ENCODE measurements at regions not wholly inside any gene's neighbourhood (a gene's known extent, or its start where the extent isn't known, plus 50 kb on each side); places are given as distances from the start of the nearest gene placed in this dataset.

DNA sequence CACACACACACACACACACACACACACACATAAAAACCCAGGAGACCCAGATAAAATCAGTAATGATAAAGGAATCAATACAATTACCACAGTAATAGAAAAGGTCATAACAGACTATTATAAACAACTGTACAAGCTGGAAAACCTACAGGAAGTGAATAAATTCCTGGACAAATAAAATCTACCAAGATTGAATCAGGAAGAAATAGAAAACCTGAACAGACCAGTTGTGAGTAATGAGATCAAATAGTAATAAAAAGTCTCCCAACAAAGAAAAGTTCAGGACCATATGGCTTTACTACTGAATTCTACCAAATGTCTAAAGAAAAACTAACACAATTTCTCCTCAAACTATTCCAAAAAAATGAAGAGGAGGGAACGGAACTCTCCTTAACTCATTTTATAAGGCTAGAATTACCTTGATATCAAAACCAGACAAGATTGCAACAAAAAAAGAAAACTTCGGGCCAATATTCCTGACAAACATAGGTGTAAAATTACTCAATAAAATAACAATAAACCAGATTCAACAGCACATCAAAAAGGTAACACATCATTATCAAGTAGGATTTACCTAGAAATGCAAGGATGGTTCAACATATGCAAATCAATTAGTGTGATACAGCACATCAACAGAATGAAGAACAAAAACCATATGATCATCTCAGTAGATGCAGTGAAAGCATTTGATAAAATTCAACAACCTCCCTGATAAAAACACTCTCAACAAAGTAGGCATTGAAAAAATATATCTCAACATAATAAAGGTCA, 325.2 kb upstream of the POU5F2 start:
- ATAC-seq, result no peak
- no peak overlapping the region for H3K27ac Mint-ChIP-seq
- H3K36me3 Mint-ChIP-seq (ENCODE audit: low read depth), result peaks cover 28% of the 10 kb centered on the region

More for the DNA sequence above, 325.2 kb upstream of the POU5F2 start:
- Mint-ChIP-seq H3K9me3 (peaks cover 15% of the 10 kb centered on the region), H3K27me3 (ENCODE audit: insufficient read depth, low read depth, poor library complexity) (peaks cover 4% of the 10 kb centered on the region), H3K4me3 (no peak overlapping the region), H3K4me1 (no peaks in the 10 kb centered on the region; the same call in 2 of the 3 replicates)
- Histone ChIP-seq H3K4me1 (ENCODE audit: insufficient read depth) (no peaks in the 10 kb centered on the region), H4K20me1 (replicated peaks; ENCODE audit: insufficient read depth) (no peaks in the 10 kb centered on the region), H3K36me3 (ENCODE audit: insufficient read depth) (no peaks in the 10 kb centered on the region), H3F3A (replicated peaks; ENCODE audit: low read depth) (no peaks in the 10 kb centered on the region), H2AFZ (no peak overlapping the region), H3K4me2 (no peak overlapping the region), H3K27me3 (ENCODE audit: insufficient read depth) (no peaks in the 10 kb centered on the region), H3K27ac (ENCODE audit: low read depth) (no peak overlapping the region), H3K9me2 (ENCODE audit: insufficient read depth) (no peaks in the 10 kb centered on the region), H3K79me2 (replicated peaks; ENCODE audit: insufficient read depth) (0 out of 2 replicates have a peak, but pooled peaks cover 8% of the 10 kb centered on the region), H3K4me3 (no peak overlapping the region)
- DNase-seq (ENCODE audit: low spot score), result no peak
- no peak for TF ChIP-seq EZH2phosphoT487 (IDR thresholded peaks at IDR 0.05; ENCODE audit: unreplicated experiment)
- TF ChIP-seq EZH2 (IDR thresholded peaks at IDR 0.05; ENCODE audit: low read depth, unreplicated experiment), result no peak
- TF ChIP-seq, protein P1, sequence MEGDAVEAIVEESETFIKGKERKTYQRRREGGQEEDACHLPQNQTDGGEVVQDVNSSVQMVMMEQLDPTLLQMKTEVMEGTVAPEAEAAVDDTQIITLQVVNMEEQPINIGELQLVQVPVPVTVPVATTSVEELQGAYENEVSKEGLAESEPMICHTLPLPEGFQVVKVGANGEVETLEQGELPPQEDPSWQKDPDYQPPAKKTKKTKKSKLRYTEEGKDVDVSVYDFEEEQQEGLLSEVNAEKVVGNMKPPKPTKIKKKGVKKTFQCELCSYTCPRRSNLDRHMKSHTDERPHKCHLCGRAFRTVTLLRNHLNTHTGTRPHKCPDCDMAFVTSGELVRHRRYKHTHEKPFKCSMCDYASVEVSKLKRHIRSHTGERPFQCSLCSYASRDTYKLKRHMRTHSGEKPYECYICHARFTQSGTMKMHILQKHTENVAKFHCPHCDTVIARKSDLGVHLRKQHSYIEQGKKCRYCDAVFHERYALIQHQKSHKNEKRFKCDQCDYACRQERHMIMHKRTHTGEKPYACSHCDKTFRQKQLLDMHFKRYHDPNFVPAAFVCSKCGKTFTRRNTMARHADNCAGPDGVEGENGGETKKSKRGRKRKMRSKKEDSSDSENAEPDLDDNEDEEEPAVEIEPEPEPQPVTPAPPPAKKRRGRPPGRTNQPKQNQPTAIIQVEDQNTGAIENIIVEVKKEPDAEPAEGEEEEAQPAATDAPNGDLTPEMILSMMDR (conservative IDR thresholded peaks at IDR 0.05; ENCODE audit: low read depth in 2 of 2), result no peak
- no peak for TF ChIP-seq NANOG (IDR thresholded peaks at IDR 0.05; ENCODE audit: borderline replicate concordance)
- TF ChIP-seq, protein P2, sequence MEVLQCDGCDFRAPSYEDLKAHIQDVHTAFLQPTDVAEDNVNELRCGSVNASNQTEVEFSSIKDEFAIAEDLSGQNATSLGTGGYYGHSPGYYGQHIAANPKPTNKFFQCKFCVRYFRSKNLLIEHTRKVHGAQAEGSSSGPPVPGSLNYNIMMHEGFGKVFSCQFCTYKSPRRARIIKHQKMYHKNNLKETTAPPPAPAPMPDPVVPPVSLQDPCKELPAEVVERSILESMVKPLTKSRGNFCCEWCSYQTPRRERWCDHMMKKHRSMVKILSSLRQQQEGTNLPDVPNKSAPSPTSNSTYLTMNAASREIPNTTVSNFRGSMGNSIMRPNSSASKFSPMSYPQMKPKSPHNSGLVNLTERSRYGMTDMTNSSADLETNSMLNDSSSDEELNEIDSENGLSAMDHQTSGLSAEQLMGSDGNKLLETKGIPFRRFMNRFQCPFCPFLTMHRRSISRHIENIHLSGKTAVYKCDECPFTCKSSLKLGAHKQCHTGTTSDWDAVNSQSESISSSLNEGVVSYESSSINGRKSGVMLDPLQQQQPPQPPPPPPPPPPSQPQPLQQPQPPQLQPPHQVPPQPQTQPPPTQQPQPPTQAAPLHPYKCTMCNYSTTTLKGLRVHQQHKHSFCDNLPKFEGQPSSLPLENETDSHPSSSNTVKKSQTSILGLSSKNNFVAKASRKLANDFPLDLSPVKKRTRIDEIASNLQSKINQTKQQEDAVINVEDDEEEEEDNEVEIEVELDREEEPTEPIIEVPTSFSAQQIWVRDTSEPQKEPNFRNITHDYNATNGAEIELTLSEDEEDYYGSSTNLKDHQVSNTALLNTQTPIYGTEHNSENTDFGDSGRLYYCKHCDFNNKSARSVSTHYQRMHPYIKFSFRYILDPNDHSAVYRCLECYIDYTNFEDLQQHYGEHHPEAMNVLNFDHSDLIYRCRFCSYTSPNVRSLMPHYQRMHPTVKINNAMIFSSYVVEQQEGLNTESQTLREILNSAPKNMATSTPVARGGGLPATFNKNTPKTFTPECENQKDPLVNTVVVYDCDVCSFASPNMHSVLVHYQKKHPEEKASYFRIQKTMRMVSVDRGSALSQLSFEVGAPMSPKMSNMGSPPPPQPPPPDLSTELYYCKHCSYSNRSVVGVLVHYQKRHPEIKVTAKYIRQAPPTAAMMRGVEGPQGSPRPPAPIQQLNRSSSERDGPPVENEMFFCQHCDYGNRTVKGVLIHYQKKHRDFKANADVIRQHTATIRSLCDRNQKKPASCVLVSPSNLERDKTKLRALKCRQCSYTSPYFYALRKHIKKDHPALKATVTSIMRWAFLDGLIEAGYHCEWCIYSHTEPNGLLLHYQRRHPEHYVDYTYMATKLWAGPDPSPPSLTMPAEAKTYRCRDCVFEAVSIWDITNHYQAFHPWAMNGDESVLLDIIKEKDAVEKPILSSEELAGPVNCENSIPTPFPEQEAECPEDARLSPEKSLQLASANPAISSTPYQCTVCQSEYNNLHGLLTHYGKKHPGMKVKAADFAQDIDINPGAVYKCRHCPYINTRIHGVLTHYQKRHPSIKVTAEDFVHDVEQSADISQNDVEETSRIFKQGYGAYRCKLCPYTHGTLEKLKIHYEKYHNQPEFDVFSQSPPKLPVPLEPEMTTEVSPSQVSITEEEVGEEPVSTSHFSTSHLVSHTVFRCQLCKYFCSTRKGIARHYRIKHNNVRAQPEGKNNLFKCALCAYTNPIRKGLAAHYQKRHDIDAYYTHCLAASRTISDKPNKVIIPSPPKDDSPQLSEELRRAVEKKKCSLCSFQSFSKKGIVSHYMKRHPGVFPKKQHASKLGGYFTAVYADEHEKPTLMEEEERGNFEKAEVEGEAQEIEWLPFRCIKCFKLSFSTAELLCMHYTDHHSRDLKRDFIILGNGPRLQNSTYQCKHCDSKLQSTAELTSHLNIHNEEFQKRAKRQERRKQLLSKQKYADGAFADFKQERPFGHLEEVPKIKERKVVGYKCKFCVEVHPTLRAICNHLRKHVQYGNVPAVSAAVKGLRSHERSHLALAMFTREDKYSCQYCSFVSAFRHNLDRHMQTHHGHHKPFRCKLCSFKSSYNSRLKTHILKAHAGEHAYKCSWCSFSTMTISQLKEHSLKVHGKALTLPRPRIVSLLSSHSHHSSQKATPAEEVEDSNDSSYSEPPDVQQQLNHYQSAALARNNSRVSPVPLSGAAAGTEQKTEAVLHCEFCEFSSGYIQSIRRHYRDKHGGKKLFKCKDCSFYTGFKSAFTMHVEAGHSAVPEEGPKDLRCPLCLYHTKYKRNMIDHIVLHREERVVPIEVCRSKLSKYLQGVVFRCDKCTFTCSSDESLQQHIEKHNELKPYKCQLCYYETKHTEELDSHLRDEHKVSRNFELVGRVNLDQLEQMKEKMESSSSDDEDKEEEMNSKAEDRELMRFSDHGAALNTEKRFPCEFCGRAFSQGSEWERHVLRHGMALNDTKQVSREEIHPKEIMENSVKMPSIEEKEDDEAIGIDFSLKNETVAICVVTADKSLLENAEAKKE (CRISPR knock-in tag; IDR thresholded peaks at IDR 0.05), result no peak
- TF ChIP-seq ZNF331 (CRISPR knock-in tag; IDR thresholded peaks at IDR 0.05; ENCODE audit: low read depth), result no peak
- TF ChIP-seq, protein P3, sequence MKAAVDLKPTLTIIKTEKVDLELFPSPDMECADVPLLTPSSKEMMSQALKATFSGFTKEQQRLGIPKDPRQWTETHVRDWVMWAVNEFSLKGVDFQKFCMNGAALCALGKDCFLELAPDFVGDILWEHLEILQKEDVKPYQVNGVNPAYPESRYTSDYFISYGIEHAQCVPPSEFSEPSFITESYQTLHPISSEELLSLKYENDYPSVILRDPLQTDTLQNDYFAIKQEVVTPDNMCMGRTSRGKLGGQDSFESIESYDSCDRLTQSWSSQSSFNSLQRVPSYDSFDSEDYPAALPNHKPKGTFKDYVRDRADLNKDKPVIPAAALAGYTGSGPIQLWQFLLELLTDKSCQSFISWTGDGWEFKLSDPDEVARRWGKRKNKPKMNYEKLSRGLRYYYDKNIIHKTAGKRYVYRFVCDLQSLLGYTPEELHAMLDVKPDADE (IDR thresholded peaks at IDR 0.05), result no peak
- TF ChIP-seq JUNB (IDR thresholded peaks at IDR 0.05; ENCODE audit: unreplicated experiment), result no peak
